ENCODE measurements at regions not wholly inside any gene's neighbourhood (a gene's known extent, or its start where the extent isn't known, plus 50 kb on each side); places are given as distances from the start of the nearest gene placed in this dataset.

DNA sequence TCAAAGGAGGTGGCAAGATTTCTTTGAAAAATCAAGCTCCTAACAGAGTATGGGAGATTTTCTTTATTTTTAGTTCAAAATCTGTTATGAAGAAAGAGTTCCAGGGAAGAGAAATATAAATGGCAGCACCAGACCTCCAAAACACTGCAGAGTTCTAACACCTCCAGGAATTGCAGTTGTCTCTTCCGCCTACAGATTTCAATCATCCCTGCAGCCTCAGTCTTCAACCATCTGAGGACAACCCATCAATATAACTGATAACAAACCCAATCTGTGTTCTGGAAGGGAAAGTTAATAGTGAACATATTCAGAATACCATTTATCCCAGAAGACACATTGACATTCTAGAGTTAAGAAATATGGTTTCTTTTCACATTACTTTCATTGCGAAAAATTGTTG lies 296.1 kb downstream of the ARAP2 start:
- TF ChIP-seq, protein P1, sequence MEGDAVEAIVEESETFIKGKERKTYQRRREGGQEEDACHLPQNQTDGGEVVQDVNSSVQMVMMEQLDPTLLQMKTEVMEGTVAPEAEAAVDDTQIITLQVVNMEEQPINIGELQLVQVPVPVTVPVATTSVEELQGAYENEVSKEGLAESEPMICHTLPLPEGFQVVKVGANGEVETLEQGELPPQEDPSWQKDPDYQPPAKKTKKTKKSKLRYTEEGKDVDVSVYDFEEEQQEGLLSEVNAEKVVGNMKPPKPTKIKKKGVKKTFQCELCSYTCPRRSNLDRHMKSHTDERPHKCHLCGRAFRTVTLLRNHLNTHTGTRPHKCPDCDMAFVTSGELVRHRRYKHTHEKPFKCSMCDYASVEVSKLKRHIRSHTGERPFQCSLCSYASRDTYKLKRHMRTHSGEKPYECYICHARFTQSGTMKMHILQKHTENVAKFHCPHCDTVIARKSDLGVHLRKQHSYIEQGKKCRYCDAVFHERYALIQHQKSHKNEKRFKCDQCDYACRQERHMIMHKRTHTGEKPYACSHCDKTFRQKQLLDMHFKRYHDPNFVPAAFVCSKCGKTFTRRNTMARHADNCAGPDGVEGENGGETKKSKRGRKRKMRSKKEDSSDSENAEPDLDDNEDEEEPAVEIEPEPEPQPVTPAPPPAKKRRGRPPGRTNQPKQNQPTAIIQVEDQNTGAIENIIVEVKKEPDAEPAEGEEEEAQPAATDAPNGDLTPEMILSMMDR (IDR thresholded peaks at IDR 0.05): no peak
- Histone ChIP-seq H3K9ac (no peak overlapping the region), H3K27me3 (ENCODE audit: control insufficient read depth, insufficient read depth, low read length) (no peaks in the 10 kb centered on the region), H3K9me3 (ENCODE audit: control insufficient read depth, low read length) (no peaks in the 10 kb centered on the region), H3K27ac (no peak overlapping the region), H2AFZ (no peak overlapping the region), H3K4me3 (ENCODE audit: low read depth, low read length) (no peak overlapping the region), H3K79me2 (no peaks in the 10 kb centered on the region), H3K4me2 (ENCODE audit: low read length) (no peak overlapping the region), H3K36me3 (ENCODE audit: control insufficient read depth, insufficient read depth, low read length) (no peaks in the 10 kb centered on the region), H3K4me1 (no peaks in the 10 kb centered on the region)

DNA sequence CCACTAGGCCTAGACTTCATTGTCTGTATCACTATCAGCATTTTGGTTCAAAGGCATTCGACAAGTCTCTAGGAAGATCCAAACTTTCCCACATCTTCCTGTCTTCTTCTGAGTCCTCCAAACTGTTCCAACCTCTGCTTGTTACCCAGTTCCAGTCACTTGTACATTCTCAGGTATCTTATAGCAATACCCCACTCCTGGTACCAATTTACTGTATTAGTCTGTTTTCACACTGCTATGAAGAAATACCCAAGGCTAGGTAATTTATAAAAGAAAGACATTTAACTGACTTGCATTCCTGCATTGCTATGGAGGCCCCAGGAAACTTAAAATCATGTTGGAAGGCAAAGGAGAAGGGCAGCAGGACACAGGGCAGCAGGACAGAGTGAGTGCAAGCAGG lies 293.9 kb downstream of the ARAP2 start:
- Histone ChIP-seq H3K4me2 (ENCODE audit: low read length) (no peak overlapping the region), H2AFZ (no peak overlapping the region), H3K36me3 (ENCODE audit: control insufficient read depth, insufficient read depth, low read length) (no peaks in the 10 kb centered on the region), H3K27ac (no peak overlapping the region), H3K9ac (no peak overlapping the region), H3K79me2 (no peaks in the 10 kb centered on the region), H3K4me3 (ENCODE audit: low read depth, low read length) (no peak overlapping the region), H3K9me3 (ENCODE audit: control insufficient read depth, low read length) (no peaks in the 10 kb centered on the region), H3K4me1 (no peaks in the 10 kb centered on the region), H3K27me3 (ENCODE audit: control insufficient read depth, insufficient read depth, low read length) (no peaks in the 10 kb centered on the region)
- TF ChIP-seq, protein P1 (IDR thresholded peaks at IDR 0.05): no peak

DNA sequence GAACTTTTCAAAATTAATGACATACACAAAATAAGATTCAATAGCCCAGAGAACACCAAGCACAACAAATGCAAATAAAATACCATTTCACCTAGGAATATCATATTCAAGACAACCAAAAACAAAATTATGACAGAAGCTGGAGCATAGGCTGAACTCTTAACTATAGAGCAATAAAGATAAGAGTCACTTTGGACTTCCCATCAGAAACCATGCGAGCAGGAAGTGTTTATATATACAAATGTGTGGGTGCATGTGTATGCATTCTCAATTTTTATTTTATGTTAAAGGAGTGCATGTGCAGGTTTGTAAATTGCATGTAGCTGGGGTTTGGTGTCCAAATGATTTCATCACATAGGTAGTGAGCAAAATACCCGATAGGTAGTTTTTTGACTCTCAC lies 291.6 kb downstream of the ARAP2 start:
- H3K79me2 ChIP-seq: no peaks in the 10 kb centered on the region
- H3K4me1 ChIP-seq: no peaks in the 10 kb centered on the region
- H3K36me3 ChIP-seq (ENCODE audit: control insufficient read depth, insufficient read depth, low read length): no peaks in the 10 kb centered on the region
- H3K9me3 ChIP-seq (ENCODE audit: control insufficient read depth, low read length): no peaks in the 10 kb centered on the region
- H2AFZ ChIP-seq: no peak overlapping the region
- H3K4me3 ChIP-seq (ENCODE audit: low read depth, low read length): no peak overlapping the region
- TF ChIP-seq, protein P1 (IDR thresholded peaks at IDR 0.05): no peak
- H3K9ac ChIP-seq: no peak overlapping the region
- no peak overlapping the region for H3K4me2 ChIP-seq (ENCODE audit: low read length)
- H3K27ac ChIP-seq: no peak overlapping the region
- H3K27me3 ChIP-seq (ENCODE audit: control insufficient read depth, insufficient read depth, low read length): no peaks in the 10 kb centered on the region

DNA sequence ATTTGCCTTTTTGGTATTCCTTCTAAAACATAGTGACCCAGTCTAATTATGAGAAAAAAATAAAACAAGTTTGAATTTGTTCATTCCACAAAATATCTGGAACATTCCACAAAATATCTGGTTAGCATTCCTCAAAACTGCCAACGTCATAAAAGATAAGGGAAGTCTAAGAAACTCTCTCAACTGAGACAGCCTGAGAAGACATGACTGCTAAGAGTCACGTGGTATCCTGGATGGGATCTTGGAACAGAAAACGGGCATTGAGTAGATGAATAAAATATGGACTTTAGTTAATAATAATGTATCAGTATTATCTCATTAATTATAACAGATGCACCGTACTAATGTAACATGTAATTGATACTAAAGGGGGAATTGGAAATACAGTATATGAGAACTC lies 280.9 kb downstream of the ARAP2 start:
- Histone ChIP-seq H3K9ac (no peak overlapping the region), H3K4me3 (ENCODE audit: low read depth, low read length) (no peak overlapping the region), H2AFZ (no peak overlapping the region), H3K9me3 (ENCODE audit: control insufficient read depth, low read length) (no peaks in the 10 kb centered on the region), H3K27me3 (ENCODE audit: control insufficient read depth, insufficient read depth, low read length) (no peaks in the 10 kb centered on the region), H3K4me1 (no peaks in the 10 kb centered on the region), H3K4me2 (ENCODE audit: low read length) (no peak overlapping the region), H3K79me2 (no peaks in the 10 kb centered on the region), H3K27ac (no peak overlapping the region), H3K36me3 (ENCODE audit: control insufficient read depth, insufficient read depth, low read length) (no peaks in the 10 kb centered on the region)
- TF ChIP-seq, protein P1 (IDR thresholded peaks at IDR 0.05): no peak

DNA sequence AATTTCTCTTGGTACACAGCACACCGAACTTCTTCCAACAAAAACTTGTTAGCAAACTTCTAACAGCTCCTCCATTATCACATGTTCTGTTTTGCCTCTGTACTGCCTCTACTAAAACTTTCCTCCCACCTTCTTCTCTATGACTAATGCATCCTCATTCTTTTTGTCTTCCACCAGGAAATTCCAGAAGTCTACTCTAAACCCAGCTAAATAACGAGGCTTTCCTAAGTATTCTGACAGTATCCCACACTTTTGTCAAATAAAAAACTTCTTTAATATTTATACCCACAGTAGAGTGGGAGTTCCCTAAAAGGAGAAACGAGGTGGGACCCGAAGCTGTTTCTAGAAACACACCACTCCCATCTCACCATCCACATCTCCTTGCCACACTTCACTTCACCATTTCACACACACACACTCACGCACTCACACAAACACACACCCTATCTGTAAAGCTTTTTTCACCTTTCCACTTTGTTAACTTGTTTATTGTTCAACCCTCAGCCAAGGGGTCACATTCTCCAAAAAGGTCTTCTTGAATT lies 280.3 kb downstream of the ARAP2 start:
- H3K4me1 ChIP-seq: no peaks in the 10 kb centered on the region

More for the DNA sequence above, 280.3 kb downstream of the ARAP2 start:
- H3K4me2 ChIP-seq (ENCODE audit: low read length): no peak overlapping the region
- H3K27ac ChIP-seq: no peak overlapping the region
- no peak overlapping the region for H2AFZ ChIP-seq
- no peak overlapping the region for H3K9ac ChIP-seq
- H3K27me3 ChIP-seq (ENCODE audit: control insufficient read depth, insufficient read depth, low read length): no peaks in the 10 kb centered on the region
- H3K79me2 ChIP-seq: no peaks in the 10 kb centered on the region
- no peak overlapping the region for H3K4me3 ChIP-seq (ENCODE audit: low read depth, low read length)
- H3K9me3 ChIP-seq (ENCODE audit: control insufficient read depth, low read length): no peaks in the 10 kb centered on the region
- TF ChIP-seq, protein P1 (IDR thresholded peaks at IDR 0.05): no peak
- no peaks in the 10 kb centered on the region for H3K36me3 ChIP-seq (ENCODE audit: control insufficient read depth, insufficient read depth, low read length)
